ENCODE measurements at regions not wholly inside any gene's neighbourhood (a gene's known extent, or its start where the extent isn't known, plus 50 kb on each side); places are given as distances from the start of the nearest gene placed in this dataset.

GRCh38 chr6:169996378-169997051, 245.1 kb downstream of the ERMARD start:
- TF ChIP-seq CTCF (IDR thresholded peaks at IDR 0.05; ENCODE audit: insufficient read depth, low read length, severe bottlenecking): no peak
- Histone ChIP-seq H3K27me3 (ENCODE audit: control insufficient read depth, insufficient read depth, low read length) (no peaks in the 10 kb centered on the region), H3K4me3 (ENCODE audit: low read depth, low read length) (no peak overlapping the region), H3K36me3 (ENCODE audit: control insufficient read depth, insufficient read depth, low read length) (no peaks in the 10 kb centered on the region)
- DNase-seq (ENCODE audit: low read depth) (no peak), FAIRE-seq (no peak)

GRCh38 chr6:169994739-169995138, 243.3 kb downstream of the ERMARD start:
- FAIRE-seq (no peak), DNase-seq (ENCODE audit: low read depth) (no peak)
- no peak for TF ChIP-seq CTCF (IDR thresholded peaks at IDR 0.05; ENCODE audit: insufficient read depth, low read length, severe bottlenecking)
- Histone ChIP-seq H3K36me3 (ENCODE audit: control insufficient read depth, insufficient read depth, low read length) (no peaks in the 10 kb centered on the region), H3K4me3 (ENCODE audit: low read depth, low read length) (no peak overlapping the region), H3K27me3 (ENCODE audit: control insufficient read depth, insufficient read depth, low read length) (no peaks in the 10 kb centered on the region)

GRCh38 chr6:169993861-169994481, 242.5 kb downstream of the ERMARD start:
- H3K4me3 ChIP-seq (ENCODE audit: low read depth, low read length): no peak overlapping the region
- TF ChIP-seq CTCF (IDR thresholded peaks at IDR 0.05; ENCODE audit: insufficient read depth, low read length, severe bottlenecking): no peak
- FAIRE-seq: no peak
- no peak for DNase-seq (ENCODE audit: low read depth)
- H3K36me3 ChIP-seq (ENCODE audit: control insufficient read depth, insufficient read depth, low read length): no peaks in the 10 kb centered on the region
- H3K27me3 ChIP-seq (ENCODE audit: control insufficient read depth, insufficient read depth, low read length): no peaks in the 10 kb centered on the region

- Histone ChIP-seq H3K27me3 (ENCODE audit: control insufficient read depth, insufficient read depth, low read length) (no peaks in the 10 kb centered on the region), H3K36me3 (ENCODE audit: control insufficient read depth, insufficient read depth, low read length) (no peaks in the 10 kb centered on the region), H3K4me3 (ENCODE audit: low read depth, low read length) (no peak overlapping the region)
- DNase-seq (ENCODE audit: low read depth): no peak
- FAIRE-seq: no peak
- no peak for TF ChIP-seq CTCF (IDR thresholded peaks at IDR 0.05; ENCODE audit: insufficient read depth, low read length, severe bottlenecking)
Observed at GRCh38 chr6:169991913-169992312, 240.5 kb downstream of the ERMARD start.

- H3K36me3 ChIP-seq (ENCODE audit: control insufficient read depth, insufficient read depth, low read length): no peaks in the 10 kb centered on the region
- no peak for TF ChIP-seq CTCF (IDR thresholded peaks at IDR 0.05; ENCODE audit: insufficient read depth, low read length, severe bottlenecking)
- no peak overlapping the region for H3K4me3 ChIP-seq (ENCODE audit: low read depth, low read length)
- no peaks in the 10 kb centered on the region for H3K27me3 ChIP-seq (ENCODE audit: control insufficient read depth, insufficient read depth, low read length)
- DNase-seq (ENCODE audit: low read depth): no peak
- FAIRE-seq: no peak
Observed at GRCh38 chr6:169991031-169991390, 239.6 kb downstream of the ERMARD start.
